KBM-7 (cell line): ENCODE measurements at regions not wholly inside any gene's neighbourhood (a gene's known extent, or its start where the extent isn't known, plus 50 kb on each side); places are given as distances from the start of the nearest gene placed in this dataset.

Source experiments
- DNase-seq: peaks from one replicate; pipeline ENCODE4 v3.0.0-alpha.2; 2015
- in situ Hi-C: fragments of 300-500 bp; cut with MboI; formaldehyde crosslinking; loops from 2 replicates; pipeline ENCODE4 v1.14.3; 2020; ENCODE audit warnings: low sequenced_read_pairs, low pct_unique_long_range_greater_than_20kb, mixed read lengths

- DNase-seq: no peak
- in situ Hi-C loops: no loop called here
Observed at GRCh38 chr11:134521452-134522289, 109.6 kb upstream of the B3GAT1 start.

- in situ Hi-C loops: no loop called here
- DNase-seq: no peak
Observed at GRCh38 chr11:134521001-134521400, 109.0 kb upstream of the B3GAT1 start.

GRCh38 chr11:134519788-134520187 is 107.7 kb upstream of the B3GAT1 start:
- in situ Hi-C loops: no loop called here
- no peak for DNase-seq

GRCh38 chr11:134519390-134519750 is 107.3 kb upstream of the B3GAT1 start:
- in situ Hi-C loops: no loop called here
- DNase-seq: no peak

GRCh38 chr11:134518616-134519389 is 106.8 kb upstream of the B3GAT1 start:
- in situ Hi-C loops: no loop called here

GRCh38 chr11:134517621-134518293 is 105.7 kb upstream of the B3GAT1 start:
- no peak for DNase-seq

More at GRCh38 chr11:134518616-134519389, 106.8 kb upstream of the B3GAT1 start:
- no peak for DNase-seq

GRCh38 chr11:134517115-134517514 is 105.1 kb upstream of the B3GAT1 start:
- DNase-seq: no peak
- in situ Hi-C loops: no loop called here

More at GRCh38 chr11:134517621-134518293, 105.7 kb upstream of the B3GAT1 start:
- in situ Hi-C loops: no loop called here

- in situ Hi-C loops: no loop called here
- no peak for DNase-seq
Observed at GRCh38 chr11:134516529-134516928, 104.5 kb upstream of the B3GAT1 start.

- no peak for DNase-seq
- in situ Hi-C loops: no loop called here
Observed at GRCh38 chr11:134515081-134515960, 103.3 kb upstream of the B3GAT1 start.

GRCh38 chr11:134514354-134514951 is 102.4 kb upstream of the B3GAT1 start:
- no peak for DNase-seq
- in situ Hi-C loops: no loop called here

- in situ Hi-C loops: no loop called here
- DNase-seq: no peak
Observed at GRCh38 chr11:134513585-134514120, 101.6 kb upstream of the B3GAT1 start.

GRCh38 chr11:134512571-134513538 is 100.8 kb upstream of the B3GAT1 start:
- in situ Hi-C loops: no loop called here
- DNase-seq: no peak

- in situ Hi-C loops: no loop called here
- DNase-seq: no peak
Observed at GRCh38 chr11:134512061-134512460, 100.0 kb upstream of the B3GAT1 start.

- DNase-seq: no peak
- in situ Hi-C loops: no loop called here
Observed at GRCh38 chr11:134511255-134511654, 99.2 kb upstream of the B3GAT1 start.

GRCh38 chr11:134510233-134511040 is 98.4 kb upstream of the B3GAT1 start:
- in situ Hi-C loops: no loop called here
- no peak for DNase-seq

GRCh38 chr11:134509381-134510232 is 97.6 kb upstream of the B3GAT1 start:
- DNase-seq: no peak
- in situ Hi-C loops: no loop called here
